NCI-H345 treated with DMSO at 0.1 percent for 48 hours (cell line): ENCODE measurements at regions not wholly inside any gene's neighbourhood (a gene's known extent, or its start where the extent isn't known, plus 50 kb on each side); places are given as distances from the start of the nearest gene placed in this dataset.

Experiments
- DNase-seq: peaks from one replicate; lab custom pipeline; 2025; ENCODE audit not compliant: unreplicated experiment; lab: John Stamatoyannopoulos, UW

DNA sequence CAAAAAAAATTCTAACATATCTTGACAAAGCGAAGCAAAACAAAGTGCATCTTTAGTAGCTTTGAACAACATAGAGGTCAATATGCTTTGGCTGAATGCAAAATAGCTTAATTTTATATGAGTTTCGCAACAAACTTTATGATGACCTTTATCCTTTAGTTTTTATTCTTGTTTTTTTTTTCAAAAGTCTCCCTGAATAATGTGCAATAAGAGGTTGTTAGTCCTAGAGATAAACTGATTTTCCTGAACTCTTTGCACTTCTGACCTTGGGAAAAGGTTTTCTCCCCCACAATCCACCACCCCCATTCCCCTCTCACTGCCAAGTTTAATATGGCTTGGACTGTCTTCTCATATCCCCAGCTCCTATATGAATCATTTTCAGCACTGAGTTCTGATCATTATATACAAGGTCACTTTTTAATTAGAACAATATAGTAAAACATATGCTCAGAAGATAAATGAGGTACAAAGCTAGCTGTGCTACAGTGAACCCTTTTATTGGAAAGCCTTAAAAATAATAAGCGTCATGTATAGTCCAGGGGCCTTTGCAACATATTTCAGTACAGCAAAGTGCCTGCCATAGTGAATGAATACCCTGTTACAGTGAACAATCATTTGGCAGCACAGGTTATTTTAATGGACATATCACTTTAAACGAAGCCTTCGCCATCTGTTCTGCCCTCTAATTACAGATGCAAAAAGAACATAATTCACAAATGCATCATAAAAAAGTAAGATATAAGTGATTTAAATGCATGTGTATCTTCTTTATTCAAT is 496.3 kb upstream of the NR2F2 start:
- DNase-seq: no peak

DNA sequence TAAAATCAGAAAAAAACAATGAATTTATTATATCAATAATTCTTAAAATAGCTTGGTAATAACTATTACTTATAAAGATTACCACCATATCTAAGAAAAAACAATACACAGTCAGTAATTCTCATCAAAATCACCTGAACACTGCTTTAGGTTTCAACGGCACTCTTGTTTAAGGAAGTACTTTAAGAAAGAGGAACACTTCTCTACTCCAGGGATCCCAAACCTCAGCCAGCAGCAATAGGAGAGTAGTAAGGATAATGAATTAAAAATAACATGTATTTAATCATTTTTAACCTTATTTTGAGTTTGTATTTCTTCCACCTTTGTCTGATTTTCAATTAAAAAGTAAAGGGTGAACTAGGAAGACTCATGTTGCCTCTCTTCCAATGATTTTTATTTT is 494.0 kb upstream of the NR2F2 start:
- no peak for DNase-seq

DNA sequence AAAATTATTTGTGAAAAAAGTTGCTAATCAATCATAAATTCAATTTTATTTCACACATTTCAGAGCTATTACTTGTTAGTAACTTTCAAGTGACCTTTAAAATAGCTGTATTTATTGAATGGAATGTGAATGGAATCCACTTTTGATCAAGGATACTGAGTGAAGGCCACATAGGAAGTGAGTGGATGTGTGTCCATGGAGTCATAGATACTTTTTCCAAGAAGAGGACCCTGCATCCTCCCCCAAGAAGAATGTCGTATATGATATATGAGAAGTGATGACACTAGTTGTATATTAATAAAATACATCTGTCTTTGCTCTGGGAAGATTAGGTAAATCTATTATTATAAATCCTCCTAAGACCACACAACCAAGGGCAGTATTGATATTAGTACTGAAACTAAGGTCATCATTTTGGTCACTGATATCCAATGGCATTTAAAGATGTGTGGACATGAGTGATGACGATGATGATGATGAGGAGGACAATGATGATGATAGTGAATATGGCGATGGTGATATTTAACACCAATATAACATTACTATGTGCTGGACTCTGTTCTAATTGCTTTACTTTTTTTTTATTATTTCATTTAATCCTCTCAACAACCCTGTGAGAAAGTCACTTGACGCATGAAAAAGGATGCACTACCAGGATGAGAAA is 493.0 kb upstream of the NR2F2 start:
- no peak for DNase-seq

DNA sequence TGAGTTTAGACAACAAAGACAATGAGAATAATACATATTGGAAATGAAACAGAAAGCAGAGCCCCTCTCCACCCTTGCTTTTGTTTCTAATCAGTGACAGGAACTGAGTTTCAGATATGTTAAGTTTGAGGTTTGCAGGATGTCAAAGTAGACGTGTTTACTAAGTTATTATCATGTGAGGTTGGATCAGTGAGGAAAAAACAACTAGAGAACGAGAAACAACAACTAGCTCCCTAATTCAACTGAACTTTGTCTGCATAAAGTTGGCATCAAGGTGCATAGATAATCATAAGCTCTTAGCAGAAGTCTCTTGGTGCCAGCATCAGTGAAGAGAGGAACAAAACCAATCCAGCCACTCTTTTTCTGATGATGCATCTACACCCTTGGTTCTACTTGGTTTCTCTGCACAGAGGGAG is 491.1 kb upstream of the NR2F2 start:
- DNase-seq: no peak

DNA sequence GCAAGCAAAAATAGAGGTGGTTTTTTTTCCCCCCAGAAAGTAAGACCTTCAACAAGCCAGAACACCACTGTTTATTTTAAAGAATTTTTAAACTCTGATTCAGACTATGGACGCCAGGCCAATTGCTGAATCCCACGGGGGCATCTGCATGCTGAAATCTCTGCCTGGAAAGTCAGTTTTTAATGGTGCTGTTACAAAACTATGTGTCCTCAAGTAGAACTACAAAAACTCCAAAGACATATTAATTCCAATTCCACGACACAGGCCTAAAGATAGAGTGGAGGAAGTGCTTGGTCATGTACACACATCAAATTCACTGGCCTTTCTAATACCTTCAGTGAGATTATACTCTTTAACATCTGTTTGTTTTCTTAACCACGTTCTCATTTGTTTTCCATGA is 490.5 kb upstream of the NR2F2 start:
- no peak for DNase-seq

DNA sequence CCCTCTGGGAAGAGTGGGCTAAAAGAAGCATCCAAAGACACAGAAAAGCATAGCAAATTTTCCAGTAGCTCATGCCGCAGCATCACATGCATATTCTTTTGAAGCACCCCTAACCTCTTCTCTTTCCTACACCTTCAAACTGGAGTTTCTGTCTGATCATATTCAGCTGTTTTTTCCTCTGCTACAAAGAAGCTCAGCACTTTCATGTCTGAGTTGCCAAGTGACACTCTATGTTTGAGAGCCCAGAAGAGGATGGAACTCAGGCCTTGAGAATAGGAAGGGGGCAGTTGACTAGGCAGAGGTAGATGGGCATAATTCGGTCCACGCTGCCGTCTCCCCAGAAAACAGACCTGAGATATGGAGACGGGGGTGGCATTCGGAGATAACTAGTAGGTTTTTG is 489.6 kb upstream of the NR2F2 start:
- DNase-seq: no peak

DNA sequence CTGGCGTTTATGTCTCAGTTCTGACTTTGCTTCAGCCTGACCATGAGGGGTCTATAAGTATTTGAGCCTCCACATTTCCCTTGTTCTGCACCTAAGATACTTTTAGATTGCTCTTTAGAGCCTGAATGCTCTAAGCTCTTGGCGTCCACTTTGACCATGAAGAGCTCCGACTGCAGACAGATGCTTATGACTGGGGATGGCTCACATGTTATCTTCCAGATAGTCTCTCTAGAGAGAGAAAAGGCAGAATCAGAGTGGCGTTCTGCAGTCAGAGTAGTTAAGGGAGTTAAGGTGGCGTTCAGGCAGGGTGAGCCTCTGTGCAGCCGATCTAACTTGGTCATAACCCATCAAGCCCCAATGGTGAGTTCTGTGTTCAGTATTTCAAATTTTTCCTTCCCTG is 487.9 kb upstream of the NR2F2 start:
- DNase-seq: no peak

DNA sequence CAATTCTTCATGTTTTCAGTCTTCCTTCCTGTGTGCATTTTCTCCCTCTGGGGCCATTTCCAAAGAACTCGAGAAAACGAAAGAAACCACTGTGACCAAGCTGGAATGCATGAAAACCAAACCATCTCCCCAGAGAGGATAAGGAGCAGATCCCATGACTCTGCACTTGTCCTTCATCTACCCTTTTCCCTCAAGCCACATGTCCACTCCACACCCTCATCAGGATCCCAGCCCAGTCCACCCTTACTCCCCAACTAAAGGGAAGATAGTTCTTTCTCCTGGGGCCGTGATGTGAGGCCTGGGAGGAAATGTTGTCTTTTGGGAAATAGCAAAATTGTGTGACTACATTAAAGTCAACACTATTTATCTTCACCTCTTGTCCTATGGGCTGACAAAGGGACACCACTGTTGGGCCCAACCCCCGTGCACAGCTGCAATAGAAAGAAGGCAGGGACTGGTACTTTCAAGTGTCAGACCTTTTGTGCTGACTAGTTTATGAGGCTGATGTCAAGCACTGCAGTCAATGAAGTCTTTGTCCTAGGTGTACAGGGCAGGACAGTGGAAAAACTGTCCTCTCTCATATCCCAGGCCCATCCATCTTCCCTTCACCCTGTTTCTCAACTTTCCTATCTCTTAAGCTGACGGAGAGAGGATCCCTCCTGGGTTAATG is 487.1 kb upstream of the NR2F2 start:
- DNase-seq: no peak

DNA sequence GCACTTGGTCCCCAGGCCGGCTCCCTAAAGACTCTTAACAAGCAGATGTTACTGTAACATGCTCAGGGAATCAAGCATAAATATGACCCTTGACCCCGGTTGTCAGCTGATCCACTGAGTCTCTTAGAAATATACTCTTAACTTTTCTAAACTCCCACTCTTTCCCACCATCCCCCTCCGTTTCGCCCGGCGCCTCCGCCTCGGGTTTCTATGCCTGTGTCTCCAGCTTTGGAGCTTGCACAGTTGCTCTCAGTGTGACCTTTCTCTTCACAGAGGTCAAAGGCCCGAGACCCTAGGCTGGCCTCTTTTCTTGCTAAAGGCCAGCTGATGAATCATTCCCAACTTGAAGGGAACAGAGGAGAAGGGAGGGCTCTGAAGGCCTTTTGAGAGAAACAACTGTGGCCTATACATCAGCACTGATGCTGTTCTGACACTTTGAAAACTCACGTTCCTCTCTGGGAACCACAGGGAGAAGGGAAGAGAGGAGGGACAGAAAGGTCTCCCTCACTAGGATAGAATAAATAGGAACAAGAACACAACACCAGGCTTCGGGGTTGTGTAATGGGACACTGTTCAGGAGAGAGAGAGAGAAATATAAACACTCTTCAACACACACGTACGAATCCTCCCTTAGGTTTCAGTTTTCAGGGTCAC is 484.5 kb upstream of the NR2F2 start:
- DNase-seq: no peak

DNA sequence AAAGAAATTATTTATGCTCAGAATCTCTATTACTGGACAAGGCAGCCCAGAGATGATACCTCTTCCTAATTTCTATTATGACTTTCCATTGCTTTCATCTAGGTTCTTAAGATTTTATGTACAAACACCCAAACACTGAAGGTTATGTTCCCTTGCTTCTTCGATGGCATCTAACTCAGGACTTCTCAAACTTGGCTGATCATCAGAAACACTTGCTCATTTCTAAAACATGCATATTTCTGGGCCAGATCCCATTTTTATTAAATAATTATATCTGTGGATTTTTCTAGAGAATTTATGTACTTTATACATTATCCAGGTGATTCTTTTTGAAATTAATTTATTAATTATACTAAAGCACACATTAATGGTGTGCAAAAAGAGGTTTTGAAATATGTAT is 482.4 kb upstream of the NR2F2 start:
- no peak for DNase-seq

DNA sequence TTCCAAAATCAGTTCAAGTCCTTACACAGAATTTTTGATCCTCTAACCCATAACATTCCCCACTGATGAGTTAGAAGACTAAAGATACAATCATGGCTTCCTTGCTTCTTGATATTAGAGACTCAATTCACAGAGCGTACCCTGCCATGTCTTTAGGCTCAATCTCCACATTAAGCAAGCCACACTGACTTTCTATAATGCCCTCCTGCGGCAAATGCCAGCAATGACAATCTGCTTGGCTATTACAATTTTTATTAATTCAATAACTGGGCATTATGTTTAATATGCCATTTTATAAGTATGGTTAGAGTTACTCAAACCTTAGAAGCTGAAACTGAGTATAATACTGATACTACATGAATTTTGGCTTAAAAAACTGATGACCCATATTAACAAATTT is 479.7 kb upstream of the NR2F2 start:
- DNase-seq: no peak

DNA sequence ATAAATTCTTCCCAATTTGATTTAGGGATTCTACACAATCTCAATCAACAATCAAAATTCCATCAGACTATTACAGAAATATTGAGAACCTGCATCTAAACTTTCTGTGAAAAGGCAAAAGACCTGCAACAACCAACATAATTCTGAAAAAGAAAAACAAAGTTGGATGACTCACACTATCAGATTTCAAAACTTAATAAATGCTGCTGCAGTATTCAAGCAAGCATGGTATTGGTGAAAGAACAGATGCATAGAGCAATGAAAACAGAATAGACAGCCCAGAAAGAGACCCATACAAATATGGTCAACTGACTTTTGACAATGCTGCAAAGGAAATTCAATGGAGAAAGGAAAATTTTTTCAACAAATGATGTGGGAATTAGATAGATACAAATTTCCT is 477.1 kb upstream of the NR2F2 start:
- no peak for DNase-seq

DNA sequence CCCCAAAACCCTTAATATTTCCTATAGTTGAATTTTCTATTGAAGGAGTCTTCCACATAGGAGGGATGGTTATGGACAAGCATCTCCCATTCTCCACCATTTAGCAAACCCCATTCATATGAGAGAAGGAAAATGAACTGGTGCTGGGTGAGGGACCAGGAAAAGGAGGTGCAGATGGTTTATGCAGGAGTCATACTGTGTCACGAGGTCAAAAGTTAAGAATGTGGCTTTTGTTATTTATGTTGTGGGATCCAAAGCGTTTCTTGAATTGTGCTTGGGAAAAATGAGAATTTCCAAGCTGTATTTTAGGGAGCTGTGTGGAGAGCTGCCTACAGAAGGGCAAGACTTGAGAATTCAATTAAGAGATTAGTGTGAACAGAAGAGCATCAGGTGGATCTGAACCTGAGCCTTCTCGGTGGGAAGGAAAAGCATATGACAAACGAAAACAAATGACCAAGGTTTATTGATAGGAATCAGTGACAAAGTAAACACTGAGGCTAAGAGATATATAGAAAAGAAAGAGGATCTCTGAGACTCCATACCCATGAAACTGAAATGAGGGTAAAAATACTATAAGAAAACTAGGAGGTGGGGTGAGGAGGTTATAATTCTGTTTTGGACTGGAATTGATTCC is 473.3 kb upstream of the NR2F2 start:
- no peak for DNase-seq

DNA sequence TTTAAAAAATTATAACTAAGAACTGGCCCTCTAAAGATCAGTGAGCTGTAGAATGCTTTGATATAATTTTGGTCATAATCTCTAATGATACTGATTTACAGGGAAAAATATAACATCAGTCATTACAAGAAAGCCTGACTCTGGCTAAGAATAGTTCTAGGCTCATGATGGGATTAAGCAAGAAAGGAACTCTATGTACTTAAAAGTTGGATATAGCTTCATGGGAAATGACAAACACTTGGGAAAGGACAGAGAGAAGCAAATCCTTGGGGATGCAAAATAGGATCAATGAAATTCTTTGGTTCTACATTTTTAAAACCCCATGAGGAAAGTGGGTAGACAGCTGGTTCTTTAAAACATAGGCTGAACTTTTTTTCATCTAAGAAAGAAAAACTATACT is 472.7 kb upstream of the NR2F2 start:
- DNase-seq: no peak

DNA sequence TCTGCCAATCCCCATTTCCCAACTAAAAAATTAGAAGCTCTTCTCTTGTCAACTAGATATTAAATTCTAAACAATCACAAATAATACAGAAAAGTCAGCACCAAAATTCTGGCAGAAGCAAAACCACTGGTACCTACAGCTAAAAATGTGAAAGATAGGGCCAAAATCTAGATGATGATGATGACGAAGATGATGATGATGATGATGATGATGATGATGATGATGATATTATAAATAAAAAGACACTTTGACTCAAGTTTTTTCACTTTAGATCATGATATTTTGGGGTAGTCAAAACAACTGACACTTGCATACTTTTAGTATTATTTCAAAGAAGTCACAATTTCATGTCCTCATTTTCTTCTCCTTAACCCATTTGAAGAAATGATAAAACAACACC is 470.1 kb upstream of the NR2F2 start:
- no peak for DNase-seq

DNA sequence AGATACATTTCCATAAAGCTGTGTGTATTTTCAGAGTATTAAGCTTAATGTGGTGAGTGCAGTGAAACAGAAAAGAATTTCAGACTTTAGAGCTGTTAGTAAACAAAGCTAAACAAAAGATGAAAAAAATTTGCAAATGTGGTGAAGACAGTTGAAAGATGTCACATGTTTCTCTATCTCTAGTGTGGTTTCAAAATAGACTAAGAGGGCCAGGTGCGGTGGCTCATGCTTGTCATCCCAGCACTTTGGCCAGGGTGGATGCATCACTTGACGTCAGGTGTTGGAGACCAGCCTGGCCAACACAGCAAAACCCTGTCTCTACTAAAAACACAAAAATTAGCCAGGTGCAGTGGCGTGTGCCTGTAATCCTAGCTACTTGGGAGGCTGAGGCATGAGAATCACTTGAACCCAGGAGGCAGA is 466.0 kb upstream of the NR2F2 start:
- DNase-seq: peak; percentile 37

DNA sequence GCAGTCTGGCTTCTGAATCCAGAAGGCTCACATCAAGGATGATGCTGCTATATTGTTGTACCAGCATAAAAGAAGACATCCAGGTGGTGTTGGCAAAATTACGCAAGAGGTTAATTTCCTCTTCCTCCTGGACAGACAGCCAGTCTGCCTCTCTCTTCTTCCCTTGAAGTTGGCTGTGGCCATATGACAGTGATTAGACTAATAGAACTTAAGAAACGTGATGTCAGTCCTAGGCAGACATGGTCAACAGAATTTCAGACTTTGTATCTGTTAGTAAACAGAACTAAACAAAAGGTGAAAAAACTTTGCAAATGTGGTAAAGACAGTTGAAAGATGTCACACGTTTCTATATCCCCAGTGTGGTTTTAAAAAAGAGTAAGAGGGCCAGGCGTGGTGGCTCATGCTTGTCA is 465.2 kb upstream of the NR2F2 start:
- DNase-seq: no peak

DNA sequence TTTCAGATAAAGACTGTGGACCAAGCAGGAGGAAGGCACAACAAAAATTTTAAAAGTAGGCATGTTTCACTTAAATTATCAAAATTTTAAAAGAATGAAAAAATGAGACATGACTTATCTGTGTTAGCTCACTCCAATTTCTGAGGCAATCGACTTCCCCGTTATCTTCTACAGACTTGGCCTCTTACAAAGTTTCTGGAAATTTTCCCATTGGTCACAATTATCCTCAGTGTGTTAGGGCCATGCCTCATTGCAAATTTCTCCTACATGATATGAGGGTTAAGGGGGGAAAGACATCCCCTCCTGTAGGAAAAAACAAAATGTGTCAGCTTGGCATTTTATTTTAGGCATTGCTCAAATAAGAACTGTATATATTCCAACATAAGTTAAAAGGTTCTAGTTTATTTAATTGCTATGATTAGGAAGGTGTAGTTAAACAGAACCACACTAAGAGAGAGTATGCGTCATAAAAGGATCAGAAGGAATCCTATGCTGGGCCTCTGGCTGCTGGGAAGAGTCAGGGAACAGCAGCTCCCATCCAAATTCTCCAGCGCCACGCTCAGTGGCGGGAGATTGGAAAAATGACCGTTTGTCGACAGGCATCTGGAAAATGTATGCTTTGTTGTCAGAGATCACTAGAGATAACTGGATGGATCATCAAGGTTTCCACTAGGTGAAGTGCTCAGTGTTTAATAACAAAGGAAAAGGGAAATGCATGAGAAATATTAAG is 463.6 kb upstream of the NR2F2 start:
- no peak for DNase-seq

DNA sequence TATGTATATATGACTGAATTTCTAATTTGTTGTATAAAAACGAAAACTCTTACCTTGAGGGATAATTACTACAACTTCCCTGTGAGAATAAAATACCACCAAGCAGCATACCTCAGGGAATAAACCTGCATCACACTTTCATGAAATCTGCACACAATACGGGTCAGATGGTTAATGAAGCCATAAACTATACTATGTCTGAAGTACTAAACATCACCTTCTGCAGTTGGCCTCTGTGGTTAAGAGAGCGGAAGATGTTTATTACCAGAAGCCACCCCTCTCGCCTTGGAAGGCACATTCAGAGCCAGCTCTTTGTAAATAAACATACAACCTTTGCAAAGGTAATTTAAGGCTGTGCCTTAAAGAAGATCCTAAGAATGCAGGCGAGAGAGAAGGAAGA is 462.1 kb upstream of the NR2F2 start:
- DNase-seq: no peak

DNA sequence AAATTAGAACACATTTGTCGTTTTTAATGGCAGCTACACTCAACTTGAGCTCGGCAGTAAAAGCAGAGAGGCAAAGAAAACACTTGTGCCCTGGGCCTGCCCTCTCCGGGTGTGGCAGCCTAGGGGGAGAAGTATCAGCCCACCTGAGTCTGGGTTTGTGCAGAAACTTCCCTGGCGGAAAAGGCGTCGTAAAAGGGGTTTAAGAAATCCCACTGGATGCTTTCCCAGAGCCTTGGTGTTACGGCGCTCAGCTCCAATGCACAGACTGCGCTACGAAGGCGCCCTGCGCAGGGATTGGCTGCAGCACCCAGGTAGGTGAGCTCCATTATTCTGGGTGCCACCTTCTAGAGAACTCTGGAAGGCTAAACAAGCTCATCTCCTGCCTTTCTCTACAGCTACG is 461.5 kb upstream of the NR2F2 start:
- DNase-seq: no peak

DNA sequence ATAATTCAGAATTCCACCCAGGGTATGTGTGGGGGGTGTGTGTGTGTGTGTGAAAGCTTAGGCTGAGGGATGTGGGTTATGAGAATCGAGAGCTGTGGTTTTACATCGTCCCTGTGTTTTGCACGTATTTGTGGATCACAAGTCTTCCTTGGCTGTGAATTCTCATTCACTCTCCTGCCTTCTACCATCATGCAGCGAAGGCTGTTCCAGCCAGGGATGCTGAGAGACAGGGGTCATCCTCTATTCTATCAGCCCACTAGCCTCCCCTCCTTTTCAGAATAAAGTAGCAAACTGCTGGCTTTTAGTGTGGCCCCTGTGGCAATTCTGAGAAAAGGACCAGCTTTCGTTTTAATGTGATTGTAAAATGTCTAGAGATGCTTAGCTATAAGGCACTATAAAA is 460.6 kb upstream of the NR2F2 start:
- no peak for DNase-seq
